AG09319 (cell line): ENCODE measurements at regions not wholly inside any gene's neighbourhood (a gene's known extent, or its start where the extent isn't known, plus 50 kb on each side); places are given as distances from the start of the nearest gene placed in this dataset.

Experiments used
- DNase-seq: peaks from one replicate; pipeline ENCODE4 v3.0.0-alpha.2; 2010; ENCODE audit warnings: low read depth; ENCODE audit errors: extremely low read depth
- TF ChIP-seq, protein P1 (sequence below): IDR thresholded peaks from 2 replicates; pipeline ENCODE4 v1.5.1; 2011; ENCODE audit warnings: low read depth, mild to moderate bottlenecking, inconsistent platforms, low read length, moderate library complexity

DNA sequence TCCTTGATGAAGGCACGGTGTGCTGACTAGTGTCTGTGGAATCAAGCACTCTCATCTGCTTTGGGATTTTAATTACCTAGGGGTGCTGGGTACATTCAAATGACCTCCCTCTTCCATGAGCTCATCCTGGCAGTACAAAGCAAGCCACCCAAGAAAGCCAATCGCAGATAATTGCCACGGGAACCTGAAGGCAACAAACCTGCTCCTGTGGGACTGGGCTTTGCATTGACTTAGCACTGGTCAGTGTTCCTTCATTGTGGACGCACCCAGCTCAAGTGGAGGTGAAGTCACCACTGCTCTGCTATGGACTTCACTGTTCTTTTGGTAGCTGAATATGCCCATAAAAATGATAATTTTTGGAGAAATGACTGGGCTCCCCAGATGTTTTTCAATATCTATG is 261.6 kb upstream of the FERMT1 start:
- no peak for DNase-seq
- TF ChIP-seq, protein P1, sequence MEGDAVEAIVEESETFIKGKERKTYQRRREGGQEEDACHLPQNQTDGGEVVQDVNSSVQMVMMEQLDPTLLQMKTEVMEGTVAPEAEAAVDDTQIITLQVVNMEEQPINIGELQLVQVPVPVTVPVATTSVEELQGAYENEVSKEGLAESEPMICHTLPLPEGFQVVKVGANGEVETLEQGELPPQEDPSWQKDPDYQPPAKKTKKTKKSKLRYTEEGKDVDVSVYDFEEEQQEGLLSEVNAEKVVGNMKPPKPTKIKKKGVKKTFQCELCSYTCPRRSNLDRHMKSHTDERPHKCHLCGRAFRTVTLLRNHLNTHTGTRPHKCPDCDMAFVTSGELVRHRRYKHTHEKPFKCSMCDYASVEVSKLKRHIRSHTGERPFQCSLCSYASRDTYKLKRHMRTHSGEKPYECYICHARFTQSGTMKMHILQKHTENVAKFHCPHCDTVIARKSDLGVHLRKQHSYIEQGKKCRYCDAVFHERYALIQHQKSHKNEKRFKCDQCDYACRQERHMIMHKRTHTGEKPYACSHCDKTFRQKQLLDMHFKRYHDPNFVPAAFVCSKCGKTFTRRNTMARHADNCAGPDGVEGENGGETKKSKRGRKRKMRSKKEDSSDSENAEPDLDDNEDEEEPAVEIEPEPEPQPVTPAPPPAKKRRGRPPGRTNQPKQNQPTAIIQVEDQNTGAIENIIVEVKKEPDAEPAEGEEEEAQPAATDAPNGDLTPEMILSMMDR = no peak

DNA sequence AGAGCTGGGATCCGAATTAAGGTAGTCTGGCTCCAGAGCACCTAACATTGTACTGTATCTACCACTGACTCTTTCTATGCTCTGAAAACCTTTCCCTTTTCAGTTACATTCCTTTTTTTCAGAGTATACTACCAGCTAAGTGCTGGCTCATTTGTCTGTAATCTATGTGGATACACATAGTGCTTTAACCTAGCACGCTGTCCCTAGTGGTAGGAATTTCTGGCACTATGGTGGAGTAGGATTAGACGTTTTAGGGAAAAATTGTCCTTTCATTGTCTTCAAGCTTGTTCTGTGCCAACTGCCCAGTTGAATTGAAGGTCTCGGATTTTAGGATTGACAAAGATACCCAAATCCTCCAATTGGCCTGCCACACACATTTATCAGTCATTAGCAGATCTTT is 259.1 kb upstream of the FERMT1 start:
- TF ChIP-seq, protein P1 = peak; percentile 27
- no peak for DNase-seq

DNA sequence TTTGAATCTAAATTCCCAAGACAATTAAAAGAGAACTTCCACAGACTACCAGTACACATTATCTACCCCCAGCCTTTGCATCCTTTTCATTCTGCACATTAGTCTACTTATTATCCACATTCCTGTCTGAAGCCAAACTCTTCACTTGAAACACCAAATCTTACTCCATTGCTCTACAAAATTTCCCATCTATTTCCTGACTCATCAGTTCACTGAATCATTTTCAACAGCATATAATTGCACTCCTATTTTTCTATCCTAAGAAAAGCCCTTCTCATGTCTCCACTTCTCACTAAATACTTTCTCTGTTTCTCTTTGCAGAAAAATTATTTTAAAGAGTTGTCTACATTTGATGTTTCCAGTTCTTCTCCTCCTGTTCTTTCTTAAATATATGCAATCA is 239.4 kb upstream of the FERMT1 start:
- TF ChIP-seq, protein P1 = no peak
- no peak for DNase-seq

DNA sequence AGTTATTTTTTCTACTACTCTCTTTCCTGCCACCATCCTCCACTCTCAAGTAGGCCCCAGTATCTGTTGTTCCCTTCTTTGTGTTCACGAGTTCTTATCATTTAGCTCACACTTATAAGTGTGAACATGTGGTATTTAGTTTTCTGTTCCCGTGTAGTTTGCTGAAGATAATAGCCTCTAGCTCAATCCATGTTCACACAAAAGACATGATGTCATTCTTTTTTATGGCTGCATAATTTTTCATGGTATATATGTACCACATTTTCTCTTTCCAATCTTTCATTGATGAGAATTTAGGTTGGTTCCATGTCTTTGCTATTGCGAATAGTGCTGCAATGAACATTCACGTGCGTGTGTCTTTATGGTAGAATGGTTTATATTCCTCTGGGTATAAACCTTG is 237.9 kb upstream of the FERMT1 start:
- no peak for DNase-seq
- TF ChIP-seq, protein P1 = no peak

DNA sequence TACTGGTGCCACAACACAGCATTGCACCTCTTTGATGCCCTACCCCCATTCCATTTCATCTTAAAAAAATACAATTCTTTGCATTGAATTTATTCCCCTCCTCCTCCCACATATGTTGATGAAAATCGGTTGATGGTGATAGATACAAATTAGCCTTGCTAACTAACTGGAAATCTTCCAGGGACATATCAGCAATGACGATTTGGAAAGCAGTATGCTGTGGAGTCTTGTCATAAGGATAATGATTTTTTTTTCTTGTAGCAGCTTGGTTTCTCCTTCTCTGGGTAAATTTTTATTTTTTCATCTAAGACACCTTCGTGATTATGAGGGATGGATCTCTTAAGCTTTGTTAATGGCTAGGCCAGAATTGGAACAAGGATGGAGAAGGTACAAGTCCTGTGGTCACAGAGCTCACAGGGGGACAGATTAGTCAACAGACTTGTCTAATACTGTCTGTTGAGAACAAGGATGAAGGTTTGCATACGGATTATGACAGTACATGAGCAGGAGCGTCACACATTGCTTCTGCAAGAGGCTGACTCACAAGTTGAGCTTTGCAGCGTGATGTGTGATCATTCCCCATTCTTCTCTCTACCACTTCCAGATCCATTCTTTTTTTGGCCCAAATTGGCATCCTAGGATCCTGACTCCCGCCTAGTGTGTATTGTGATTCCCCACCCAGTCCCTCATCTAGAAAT is 233.1 kb upstream of the FERMT1 start:
- DNase-seq = no peak
- TF ChIP-seq, protein P1 = no peak

DNA sequence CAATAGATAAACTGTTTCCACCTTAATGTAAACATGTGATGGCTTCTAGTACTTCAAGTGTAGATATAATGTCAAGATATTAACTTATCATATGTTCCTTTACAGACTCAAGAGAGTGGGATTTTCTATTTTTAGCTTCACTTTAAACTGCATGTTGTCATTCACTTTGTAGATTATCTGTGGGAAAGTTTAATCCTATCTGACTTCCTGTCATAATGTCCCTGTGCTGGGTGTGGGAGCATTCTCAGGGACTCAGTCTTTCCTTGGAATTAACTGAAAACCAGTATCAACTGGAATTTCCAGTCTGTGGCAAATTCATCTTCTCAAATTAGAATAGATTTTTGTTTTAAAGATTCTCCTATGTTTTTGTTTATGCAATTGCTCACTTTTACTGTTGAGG is 226.1 kb upstream of the FERMT1 start:
- no peak for DNase-seq
- TF ChIP-seq, protein P1 = no peak

DNA sequence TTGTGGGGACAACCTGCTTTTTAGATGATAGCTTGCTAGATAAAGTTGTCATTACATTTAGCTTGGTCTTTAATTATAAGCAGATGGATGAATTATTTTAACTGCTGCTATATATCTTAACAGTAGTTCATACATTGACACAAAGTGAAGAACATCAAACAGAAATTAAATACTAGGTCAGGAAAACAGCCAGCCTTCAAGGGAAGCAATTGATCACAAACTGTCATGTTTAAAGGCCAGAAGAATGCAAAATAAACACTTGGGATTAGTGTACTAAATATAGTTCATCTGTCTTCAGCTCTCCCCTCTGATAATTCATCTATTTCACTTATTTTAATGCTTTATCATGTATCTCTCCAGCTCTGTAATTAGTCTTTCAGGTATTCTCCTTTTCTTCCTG is 225.1 kb upstream of the FERMT1 start:
- DNase-seq = no peak
- TF ChIP-seq, protein P1 = no peak
